GM23248 (cell line): ENCODE measurements at regions not wholly inside any gene's neighbourhood (a gene's known extent, or its start where the extent isn't known, plus 50 kb on each side); places are given as distances from the start of the nearest gene placed in this dataset.

Source experiments
- DNase-seq: peaks from one replicate; pipeline ENCODE4 v3.0.0-alpha.2; 2015
- H2AFZ ChIP-seq: fragments of 200-600 bp; sonication (generic); 2 replicates; pipeline ENCODE4 v1.6.1; 2016; ENCODE audit warnings: antibody characterized with exemption
- H3F3A ChIP-seq: fragments of 200-600 bp; sonication (generic); 2 replicates; pipeline ENCODE4 v1.6.1; 2016; ENCODE audit warnings: mild to moderate bottlenecking, antibody characterized with exemption, mixed run types; ENCODE audit not compliant: insufficient read depth
- H3K27ac ChIP-seq: fragments of 200-600 bp; sonication (generic); 2 replicates; pipeline ENCODE4 v1.5.1; 2016; ENCODE audit warnings: mild to moderate bottlenecking
- H3K27me3 ChIP-seq: fragments of 200-600 bp; sonication (generic); replicated peaks from 2 replicates; pipeline ENCODE4 v1.6.1; 2016; ENCODE audit warnings: mild to moderate bottlenecking; ENCODE audit not compliant: insufficient read depth
- H3K36me3 ChIP-seq: fragments of 200-600 bp; sonication (generic); 2 replicates; pipeline ENCODE4 v1.6.1; 2016; ENCODE audit warnings: low read depth, mild to moderate bottlenecking
- H3K4me1 ChIP-seq: fragments of 200-600 bp; sonication (generic); 2 replicates; pipeline ENCODE4 v1.6.1; 2016; ENCODE audit warnings: mild to moderate bottlenecking; ENCODE audit not compliant: insufficient read depth
- H3K4me2 ChIP-seq: fragments of 200-600 bp; sonication (generic); one replicate; pipeline ENCODE4 v1.6.1; 2016; ENCODE audit warnings: mild to moderate bottlenecking; ENCODE audit not compliant: unreplicated experiment
- H3K4me3 ChIP-seq: fragments of 200-600 bp; sonication (generic); 2 replicates; pipeline ENCODE4 v1.5.1; 2016; ENCODE audit warnings: mild to moderate bottlenecking
- H3K79me2 ChIP-seq: fragments of 200-600 bp; sonication (generic); 2 replicates; pipeline ENCODE4 v1.6.1; 2016; ENCODE audit warnings: mild to moderate bottlenecking; ENCODE audit not compliant: insufficient read depth
- H3K9ac ChIP-seq: fragments of 200-600 bp; sonication (generic); 2 replicates; pipeline ENCODE4 v1.6.1; 2016; ENCODE audit warnings: mild to moderate bottlenecking
- H3K9me2 ChIP-seq: fragments of 200-600 bp; sonication (generic); 2 replicates; pipeline ENCODE4 v1.6.1; 2016; ENCODE audit warnings: mixed run types, mild to moderate bottlenecking, moderate library complexity; ENCODE audit not compliant: insufficient read depth
- H3K9me3 ChIP-seq: fragments of 200-600 bp; sonication (generic); one replicate; pipeline ENCODE4 v1.6.1; 2017; ENCODE audit warnings: low read depth
- H4K20me1 ChIP-seq: fragments of 200-600 bp; sonication (generic); 2 replicates; pipeline ENCODE4 v1.6.0; 2016; ENCODE audit not compliant: insufficient read depth
- EZH2 ChIP-seq: fragments of 200-600 bp; sonication (generic); IDR thresholded peaks from 2 replicates; pipeline ENCODE4 v1.6.1; 2018; ENCODE audit warnings: antibody characterized with exemption, mild to moderate bottlenecking; ENCODE audit not compliant: insufficient read depth, poor library complexity, severe bottlenecking
- EZH2phosphoT487 ChIP-seq: fragments of 200-600 bp; sonication (generic); IDR thresholded peaks from 2 replicates; pipeline ENCODE4 v1.6.1; 2018; ENCODE audit warnings: antibody characterized with exemption, moderate library complexity, mild to moderate bottlenecking, low read depth; ENCODE audit not compliant: insufficient read depth
- WGBS, 2 experiments: methylation state at CpG; one replicate each; pipeline ENCODE4 v1.1.6; 2015 to 2017; ENCODE audit warnings: low lambda C conversion rate in 2 of 2, low coverage in 1 of 2; ENCODE audit errors: missing lambda C conversion rate in 2 of 2; 5-methylcytosine and 5-hydroxymethylcytosine counted together
- in situ Hi-C: fragments of 300-500 bp; cut with MboI; formaldehyde crosslinking; loops from 2 replicates; pipeline ENCODE4 v1.15.0; 2020

DNA sequence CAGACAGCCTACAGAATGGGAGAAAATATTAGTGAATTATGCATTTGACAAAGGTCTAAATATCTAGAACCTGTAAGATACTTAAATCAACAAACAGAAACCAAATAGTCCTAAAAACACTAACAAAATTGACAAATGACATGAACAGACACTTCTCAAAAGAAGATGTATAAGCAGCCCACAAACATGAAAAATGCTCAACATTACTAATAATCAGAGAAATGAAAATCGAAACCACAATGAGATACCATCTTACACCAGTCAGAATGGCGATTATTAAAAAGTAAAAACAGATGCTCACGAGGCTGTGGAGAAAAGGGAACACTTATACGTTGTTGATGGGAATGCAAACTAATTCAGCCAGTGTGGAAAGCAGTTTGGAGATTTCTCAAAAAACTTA lies 1186.8 kb downstream of the DTWD2 start:
- no peaks in the 10 kb centered on the region for H3K9me3 ChIP-seq
- in situ Hi-C loops: no loop called here
- DNase-seq: no peak
- H3F3A ChIP-seq: no peaks in the 10 kb centered on the region
- no peaks in the 10 kb centered on the region for H3K9me2 ChIP-seq
- no peak overlapping the region for H3K4me2 ChIP-seq
- H3K27me3 ChIP-seq: no peaks in the 10 kb centered on the region
- TF ChIP-seq EZH2 (no peak), EZH2phosphoT487 (no peak)
- WGBS, 2 experiments: 36 to 51% methylated on average over 4 of the region's 4 CpGs
- H3K36me3 ChIP-seq: no peaks in the 10 kb centered on the region
- no peaks in the 10 kb centered on the region for H3K4me1 ChIP-seq
- no peak overlapping the region for H3K27ac ChIP-seq
- no peaks in the 10 kb centered on the region for H3K79me2 ChIP-seq
- H2AFZ ChIP-seq: no peak overlapping the region
- no peak overlapping the region for H3K9ac ChIP-seq
- H3K4me3 ChIP-seq: no peak overlapping the region
- H4K20me1 ChIP-seq: no peaks in the 10 kb centered on the region

DNA sequence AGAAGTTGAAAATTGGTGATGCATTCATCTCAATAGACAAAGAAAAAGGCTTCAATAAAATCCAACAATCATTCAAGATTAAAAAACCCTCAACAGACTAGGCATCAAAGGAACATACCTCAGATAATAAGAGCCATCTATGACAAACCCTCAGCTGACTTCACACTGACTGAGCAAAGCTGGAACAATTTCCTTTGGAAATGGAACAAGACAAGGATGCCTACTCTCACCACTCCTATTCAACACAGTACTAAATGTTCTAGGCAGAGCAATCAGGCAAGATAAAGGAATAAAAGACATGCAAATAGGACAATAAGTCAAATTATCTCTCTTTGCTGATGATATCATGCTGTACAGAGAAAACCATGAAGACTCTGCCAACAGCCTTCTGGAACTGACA lies 1188.1 kb downstream of the DTWD2 start:
- no peaks in the 10 kb centered on the region for H3K9me2 ChIP-seq
- no peak overlapping the region for H3K9ac ChIP-seq
- H3K36me3 ChIP-seq: no peaks in the 10 kb centered on the region
- no peaks in the 10 kb centered on the region for H3F3A ChIP-seq
- H3K27me3 ChIP-seq: no peaks in the 10 kb centered on the region
- no peaks in the 10 kb centered on the region for H3K79me2 ChIP-seq
- in situ Hi-C loops: no loop called here
- TF ChIP-seq EZH2phosphoT487 (no peak), EZH2 (no peak)
- H3K4me2 ChIP-seq: no peak overlapping the region
- no peak for DNase-seq
- H3K27ac ChIP-seq: no peak overlapping the region
- no peak overlapping the region for H2AFZ ChIP-seq
- no peak overlapping the region for H3K4me3 ChIP-seq
- no peaks in the 10 kb centered on the region for H4K20me1 ChIP-seq
- no peaks in the 10 kb centered on the region for H3K4me1 ChIP-seq
- no peaks in the 10 kb centered on the region for H3K9me3 ChIP-seq

DNA sequence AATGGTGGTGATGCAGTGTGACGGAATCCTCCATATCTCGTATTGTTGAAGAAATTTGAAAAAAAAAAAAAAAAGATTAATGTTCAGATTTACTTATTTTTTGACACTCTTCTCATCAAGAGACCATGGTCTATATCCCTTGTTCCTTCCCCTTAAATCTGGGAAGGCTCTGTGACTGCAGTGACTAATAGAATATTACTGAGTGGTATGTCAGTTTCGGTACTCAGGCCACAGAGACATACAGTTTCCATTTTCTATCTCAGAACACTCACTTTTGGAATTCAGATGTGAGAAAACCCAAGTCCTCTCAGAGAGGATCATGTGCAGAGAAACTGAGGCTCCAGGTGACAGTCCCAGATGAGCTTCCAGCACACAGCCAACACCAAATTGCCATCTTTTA lies 1193.5 kb downstream of the DTWD2 start:
- Histone ChIP-seq H2AFZ (no peak overlapping the region), H3K79me2 (no peaks in the 10 kb centered on the region), H3K9ac (no peak overlapping the region), H3K4me3 (no peak overlapping the region), H3K27ac (no peak overlapping the region), H3F3A (no peaks in the 10 kb centered on the region), H3K9me2 (no peaks in the 10 kb centered on the region), H3K4me1 (no peaks in the 10 kb centered on the region), H3K4me2 (no peak overlapping the region), H3K27me3 (no peaks in the 10 kb centered on the region), H3K9me3 (no peaks in the 10 kb centered on the region), H3K36me3 (no peaks in the 10 kb centered on the region), H4K20me1 (no peaks in the 10 kb centered on the region)
- 51 to 53% methylated on average over 3 of the region's 3 CpGs for WGBS, 2 experiments
- TF ChIP-seq EZH2 (no peak), EZH2phosphoT487 (no peak)
- in situ Hi-C loops: no loop called here
- DNase-seq: no peak

DNA sequence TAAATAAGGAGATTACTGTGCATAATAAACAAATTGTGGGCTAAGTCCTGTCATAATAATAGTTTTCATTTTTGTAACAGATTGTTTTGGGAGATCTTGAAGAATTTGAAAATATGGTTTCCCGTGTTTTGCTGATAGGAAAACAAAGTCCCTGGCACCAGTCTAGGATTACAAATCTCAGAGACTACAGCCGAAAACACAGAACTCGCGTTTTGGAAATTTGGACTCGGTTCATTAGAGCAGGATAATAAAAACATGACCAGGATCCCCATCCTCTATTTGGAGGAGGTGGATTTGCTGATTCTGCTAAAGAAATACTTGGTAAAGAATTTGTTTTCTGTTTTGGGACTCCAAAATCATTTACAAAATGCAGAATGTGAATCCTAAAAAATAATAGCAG lies 1194.4 kb downstream of the DTWD2 start:
- Histone ChIP-seq H3K27me3 (no peaks in the 10 kb centered on the region), H3K9me3 (no peaks in the 10 kb centered on the region), H3K4me2 (no peak overlapping the region), H3K4me1 (no peaks in the 10 kb centered on the region), H2AFZ (no peak overlapping the region), H3K36me3 (no peaks in the 10 kb centered on the region), H4K20me1 (no peaks in the 10 kb centered on the region), H3K9me2 (no peaks in the 10 kb centered on the region), H3K4me3 (no peak overlapping the region), H3K27ac (no peak overlapping the region), H3F3A (no peaks in the 10 kb centered on the region), H3K9ac (no peak overlapping the region), H3K79me2 (no peaks in the 10 kb centered on the region)
- TF ChIP-seq EZH2phosphoT487 (no peak), EZH2 (no peak)
- WGBS, 2 experiments: 20 to 24% methylated on average over 5 of the region's 5 CpGs
- DNase-seq: no peak
- in situ Hi-C loops: no loop called here

DNA sequence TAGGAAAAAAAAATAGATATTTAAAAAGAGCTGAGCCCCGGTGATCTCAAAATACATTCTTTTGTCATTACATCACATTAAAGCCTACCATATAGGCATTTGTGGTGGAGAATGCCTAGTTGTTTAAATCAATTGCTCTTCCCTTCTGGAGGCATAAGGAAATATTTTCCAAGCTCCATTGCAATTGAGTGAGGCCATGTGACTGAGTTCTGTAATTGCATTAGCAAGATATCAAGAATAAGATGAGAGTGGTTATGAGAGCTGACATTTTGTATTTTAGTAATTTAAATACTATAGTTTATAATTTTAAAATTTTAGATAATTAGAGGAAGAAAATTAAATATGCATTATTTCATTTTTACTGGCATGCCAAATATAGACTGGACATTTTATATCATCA lies 1195.9 kb downstream of the DTWD2 start:
- Histone ChIP-seq H3K4me3 (no peak overlapping the region), H3K27me3 (no peaks in the 10 kb centered on the region), H3K9me3 (no peaks in the 10 kb centered on the region), H3K4me2 (no peak overlapping the region), H3K36me3 (no peaks in the 10 kb centered on the region), H3K9me2 (no peaks in the 10 kb centered on the region), H3F3A (no peaks in the 10 kb centered on the region), H3K27ac (no peak overlapping the region), H2AFZ (no peak overlapping the region), H3K79me2 (no peaks in the 10 kb centered on the region), H4K20me1 (no peaks in the 10 kb centered on the region), H3K9ac (no peak overlapping the region), H3K4me1 (no peaks in the 10 kb centered on the region)
- no peak for DNase-seq
- in situ Hi-C loops: no loop called here
- 33 to 44% methylated on average over 1 of the region's 1 CpG for WGBS, 2 experiments
- TF ChIP-seq EZH2phosphoT487 (no peak), EZH2 (no peak)
